SK-N-SH treated with all-trans-retinoic acid at 6 μM for 48 hours (cell line): ENCODE measurements at regions not wholly inside any gene's neighbourhood (a gene's known extent, or its start where the extent isn't known, plus 50 kb on each side); places are given as distances from the start of the nearest gene placed in this dataset.

Source experiments
- ESRRG ChIP-seq: fragments of 250-450 bp; sonication (Bioruptor Pico); IDR thresholded peaks from 2 replicates; pipeline ENCODE4 v1.6.1; 2021; ENCODE audit warnings: mild to moderate bottlenecking
- TF ChIP-seq, protein P1 (sequence below): fragments of 250-450 bp; sonication (Bioruptor Pico); IDR thresholded peaks from 2 replicates; pipeline ENCODE4 v1.5.1; 2020; ENCODE audit warnings: low read depth, mild to moderate bottlenecking, moderate library complexity

DNA sequence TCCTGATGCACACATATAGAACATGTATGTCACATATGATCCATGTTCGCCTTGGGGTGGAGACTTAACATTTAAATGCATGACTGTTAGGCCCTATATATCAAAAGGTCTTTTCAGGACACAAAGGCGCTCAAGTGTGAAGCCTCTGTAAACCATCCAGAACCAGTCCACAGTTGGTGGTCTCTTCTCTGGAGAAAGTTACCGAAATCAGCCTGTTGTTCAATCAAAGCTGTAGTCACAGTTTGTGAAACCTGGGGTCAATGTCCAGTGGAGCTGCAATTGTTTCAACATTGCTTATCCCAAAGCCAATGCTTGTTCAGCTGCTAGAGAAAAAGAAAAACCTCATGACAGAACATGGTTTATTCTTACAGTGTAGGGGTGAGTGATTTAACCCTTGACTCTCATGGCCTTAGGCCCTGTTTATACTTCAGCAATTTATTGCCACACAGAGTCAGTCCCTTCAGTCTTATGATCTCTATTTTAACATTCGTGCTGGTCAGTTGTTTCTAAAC lies 193.6 kb upstream of the CST7 start:
- TF ChIP-seq, protein P1, sequence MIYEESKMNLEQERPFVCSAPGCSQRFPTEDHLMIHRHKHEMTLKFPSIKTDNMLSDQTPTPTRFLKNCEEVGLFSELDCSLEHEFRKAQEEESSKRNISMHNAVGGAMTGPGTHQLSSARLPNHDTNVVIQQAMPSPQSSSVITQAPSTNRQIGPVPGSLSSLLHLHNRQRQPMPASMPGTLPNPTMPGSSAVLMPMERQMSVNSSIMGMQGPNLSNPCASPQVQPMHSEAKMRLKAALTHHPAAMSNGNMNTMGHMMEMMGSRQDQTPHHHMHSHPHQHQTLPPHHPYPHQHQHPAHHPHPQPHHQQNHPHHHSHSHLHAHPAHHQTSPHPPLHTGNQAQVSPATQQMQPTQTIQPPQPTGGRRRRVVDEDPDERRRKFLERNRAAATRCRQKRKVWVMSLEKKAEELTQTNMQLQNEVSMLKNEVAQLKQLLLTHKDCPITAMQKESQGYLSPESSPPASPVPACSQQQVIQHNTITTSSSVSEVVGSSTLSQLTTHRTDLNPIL, result no peak
- TF ChIP-seq ESRRG (CRISPR knock-in tag), result no peak
